ENCODE measurements at regions not wholly inside any gene's neighbourhood (a gene's known extent, or its start where the extent isn't known, plus 50 kb on each side); places are given as distances from the start of the nearest gene placed in this dataset.
"Not testable (repeated sequence)": the region's sequence is repeated elsewhere in the genome, so short reads cannot be mapped to it uniquely, and the experiment has no call there.

- no peak for DNase-seq
Measured at GRCh38 chr18:51248685-51249084, 51.2 kb upstream of the MEX3C start.

- no peak for DNase-seq
Measured at GRCh38 chr18:51250006-51250405, 52.5 kb upstream of the MEX3C start.

- DNase-seq, result no peak
Measured at GRCh38 chr18:51250458-51251024, 53.1 kb upstream of the MEX3C start.

GRCh38 chr18:51251625-51252024, 54.1 kb upstream of the MEX3C start:
- DNase-seq, result no peak

GRCh38 chr18:51253476-51253875, 56.0 kb upstream of the MEX3C start:
- no peak for DNase-seq

GRCh38 chr18:51255693-51256092, 58.2 kb upstream of the MEX3C start:
- no peak for DNase-seq

- DNase-seq, result no peak
Measured at GRCh38 chr18:51257150-51257549, 59.7 kb upstream of the MEX3C start.

- DNase-seq, result no peak
Measured at GRCh38 chr18:51260118-51260517, 62.6 kb upstream of the MEX3C start.

- not testable (repeated sequence) for DNase-seq
Measured at GRCh38 chr18:51266077-51266476, 68.6 kb upstream of the MEX3C start.

GRCh38 chr18:51266773-51267172, 69.3 kb upstream of the MEX3C start:
- no peak for DNase-seq

GRCh38 chr18:51273437-51273836, 76.0 kb upstream of the MEX3C start:
- no peak for DNase-seq

- no peak for DNase-seq
Measured at GRCh38 chr18:51275712-51276476, 78.4 kb upstream of the MEX3C start.

GRCh38 chr18:51278045-51278649, 80.7 kb upstream of the MEX3C start:
- DNase-seq, result no peak

- no peak for DNase-seq
Measured at GRCh38 chr18:51279367-51279984, 82.0 kb upstream of the MEX3C start.

- DNase-seq, result no peak
Measured at GRCh38 chr18:51287818-51288508, 90.5 kb upstream of the MEX3C start.

GRCh38 chr18:51288582-51288981, 91.1 kb upstream of the MEX3C start:
- DNase-seq, result no peak

GRCh38 chr18:51290860-51291259, 93.4 kb upstream of the MEX3C start:
- DNase-seq, result no peak

GRCh38 chr18:51300912-51301311, 103.4 kb upstream of the MEX3C start:
- DNase-seq, result no peak

GRCh38 chr18:51301376-51301775, 103.9 kb upstream of the MEX3C start:
- no peak for DNase-seq

- no peak for DNase-seq
Measured at GRCh38 chr18:51316677-51317076, 119.2 kb upstream of the MEX3C start.

- no peak for DNase-seq
Measured at GRCh38 chr18:51321696-51322095, 124.2 kb upstream of the MEX3C start.

GRCh38 chr18:51323961-51324360, 126.5 kb upstream of the MEX3C start:
- no peak for DNase-seq

GRCh38 chr18:51330148-51330547, 132.7 kb upstream of the MEX3C start:
- DNase-seq, result no peak

Data from stimulated activated naive CD4-positive, alpha-beta T cell (primary cell).